ENCODE measurements at regions not wholly inside any gene's neighbourhood (a gene's known extent, or its start where the extent isn't known, plus 50 kb on each side); places are given as distances from the start of the nearest gene placed in this dataset.
A peak's percentile ranks its signal among the peaks of the same experiment; 100 is the strongest.

GRCh38 chr12:127590868-127591267 is 676.1 kb upstream of the TMEM132C start:
- no peak overlapping the region for H3K4me3 Mint-ChIP-seq (ENCODE audit: low read depth)

GRCh38 chr12:127592245-127592644 is 674.7 kb upstream of the TMEM132C start:
- peaks cover 3% of the 10 kb centered on the region for H3K9me3 Mint-ChIP-seq (ENCODE audit: low read depth)
- H3K4me1 Mint-ChIP-seq (ENCODE audit: low read depth), result peaks cover 28% of the 10 kb centered on the region
- DNase-seq (ENCODE audit: low spot score, unreplicated experiment), result no peak
- no peak overlapping the region for H3K27ac Mint-ChIP-seq
- no peaks in the 10 kb centered on the region for H3K27me3 Mint-ChIP-seq
- no peak for TF ChIP-seq CTCF (IDR thresholded peaks at IDR 0.05; ENCODE audit: unreplicated experiment)
- H3K4me3 Mint-ChIP-seq (ENCODE audit: low read depth), result no peak overlapping the region
- no peaks in the 10 kb centered on the region for H3K36me3 Mint-ChIP-seq (ENCODE audit: insufficient read depth)

More at GRCh38 chr12:127590868-127591267, 676.1 kb upstream of the TMEM132C start:
- peaks cover 3% of the 10 kb centered on the region for H3K9me3 Mint-ChIP-seq (ENCODE audit: low read depth)
- peaks cover 28% of the 10 kb centered on the region for H3K4me1 Mint-ChIP-seq (ENCODE audit: low read depth)
- H3K36me3 Mint-ChIP-seq (ENCODE audit: insufficient read depth), result no peaks in the 10 kb centered on the region
- TF ChIP-seq CTCF (IDR thresholded peaks at IDR 0.05; ENCODE audit: unreplicated experiment), result no peak
- no peak for DNase-seq (ENCODE audit: low spot score, unreplicated experiment)
- no peaks in the 10 kb centered on the region for H3K27me3 Mint-ChIP-seq
- peak overlapping the region; percentile 27 for H3K27ac Mint-ChIP-seq

- Mint-ChIP-seq H3K4me1 (ENCODE audit: low read depth) (peaks cover 28% of the 10 kb centered on the region), H3K27me3 (no peaks in the 10 kb centered on the region), H3K4me3 (ENCODE audit: low read depth) (no peak overlapping the region), H3K27ac (no peak overlapping the region), H3K9me3 (ENCODE audit: low read depth) (peaks cover 3% of the 10 kb centered on the region), H3K36me3 (ENCODE audit: insufficient read depth) (no peaks in the 10 kb centered on the region)
- no peak for TF ChIP-seq CTCF (IDR thresholded peaks at IDR 0.05; ENCODE audit: unreplicated experiment)
- no peak for DNase-seq (ENCODE audit: low spot score, unreplicated experiment)
Measured at GRCh38 chr12:127594351-127594970, 672.5 kb upstream of the TMEM132C start.

- peaks cover 26% of the 10 kb centered on the region for H3K4me1 Mint-ChIP-seq (ENCODE audit: low read depth)
- no peak overlapping the region for H3K4me3 Mint-ChIP-seq (ENCODE audit: low read depth)
- no peak for DNase-seq (ENCODE audit: low spot score, unreplicated experiment)
- H3K27ac Mint-ChIP-seq, result no peak overlapping the region
- no peaks in the 10 kb centered on the region for H3K36me3 Mint-ChIP-seq (ENCODE audit: insufficient read depth)
- no peaks in the 10 kb centered on the region for H3K27me3 Mint-ChIP-seq
- H3K9me3 Mint-ChIP-seq (ENCODE audit: low read depth), result peaks cover 3% of the 10 kb centered on the region
- TF ChIP-seq CTCF (IDR thresholded peaks at IDR 0.05; ENCODE audit: unreplicated experiment), result no peak
Measured at GRCh38 chr12:127595506-127595905, 671.5 kb upstream of the TMEM132C start.

GRCh38 chr12:127596891-127597290 is 670.1 kb upstream of the TMEM132C start:
- H3K4me1 Mint-ChIP-seq (ENCODE audit: low read depth), result peaks cover 20% of the 10 kb centered on the region
- no peak overlapping the region for H3K4me3 Mint-ChIP-seq (ENCODE audit: low read depth)
- peaks cover 3% of the 10 kb centered on the region for H3K9me3 Mint-ChIP-seq (ENCODE audit: low read depth)
- H3K27me3 Mint-ChIP-seq, result no peaks in the 10 kb centered on the region
- H3K27ac Mint-ChIP-seq, result no peak overlapping the region
- no peak for TF ChIP-seq CTCF (IDR thresholded peaks at IDR 0.05; ENCODE audit: unreplicated experiment)
- no peaks in the 10 kb centered on the region for H3K36me3 Mint-ChIP-seq (ENCODE audit: insufficient read depth)
- DNase-seq (ENCODE audit: low spot score, unreplicated experiment), result no peak

Measured in progenitor cell of endocrine pancreas (in vitro differentiated cells).